SK-N-MC (cell line): ENCODE measurements at regions not wholly inside any gene's neighbourhood (a gene's known extent, or its start where the extent isn't known, plus 50 kb on each side); places are given as distances from the start of the nearest gene placed in this dataset.
"Not testable (repeated sequence)": the region's sequence is repeated elsewhere in the genome, so short reads cannot be mapped to it uniquely, and the experiment has no call there.

Experiments used
- EZH2 ChIP-seq: fragments of 200-600 bp; sonication (generic); IDR thresholded peaks from one replicate; pipeline ENCODE4 v1.6.1; 2017; ENCODE audit warnings: antibody characterized with exemption
- FOXP2 ChIP-seq: optimal IDR thresholded peaks from 2 replicates; pipeline ENCODE3; 2011; ENCODE audit warnings: mild to moderate bottlenecking, moderate library complexity; ENCODE audit not compliant: insufficient read depth; ENCODE audit errors: extremely low read length, control extremely low read depth
- POLR2AphosphoS5 ChIP-seq: IDR thresholded peaks from 2 replicates; pipeline ENCODE4 v1.6.1; 2012; ENCODE audit warnings: mild to moderate bottlenecking, low read depth, low read length, borderline replicate concordance

GRCh38 chr1:146600720-146601307 is 337.3 kb upstream of the NBPF12 start:
- not testable (repeated sequence) for TF ChIP-seq EZH2, POLR2AphosphoS5, FOXP2
